ENCODE measurements at regions not wholly inside any gene's neighbourhood (a gene's known extent, or its start where the extent isn't known, plus 50 kb on each side); places are given as distances from the start of the nearest gene placed in this dataset.
A peak's percentile ranks its signal among the peaks of the same experiment; 100 is the strongest.

DNA sequence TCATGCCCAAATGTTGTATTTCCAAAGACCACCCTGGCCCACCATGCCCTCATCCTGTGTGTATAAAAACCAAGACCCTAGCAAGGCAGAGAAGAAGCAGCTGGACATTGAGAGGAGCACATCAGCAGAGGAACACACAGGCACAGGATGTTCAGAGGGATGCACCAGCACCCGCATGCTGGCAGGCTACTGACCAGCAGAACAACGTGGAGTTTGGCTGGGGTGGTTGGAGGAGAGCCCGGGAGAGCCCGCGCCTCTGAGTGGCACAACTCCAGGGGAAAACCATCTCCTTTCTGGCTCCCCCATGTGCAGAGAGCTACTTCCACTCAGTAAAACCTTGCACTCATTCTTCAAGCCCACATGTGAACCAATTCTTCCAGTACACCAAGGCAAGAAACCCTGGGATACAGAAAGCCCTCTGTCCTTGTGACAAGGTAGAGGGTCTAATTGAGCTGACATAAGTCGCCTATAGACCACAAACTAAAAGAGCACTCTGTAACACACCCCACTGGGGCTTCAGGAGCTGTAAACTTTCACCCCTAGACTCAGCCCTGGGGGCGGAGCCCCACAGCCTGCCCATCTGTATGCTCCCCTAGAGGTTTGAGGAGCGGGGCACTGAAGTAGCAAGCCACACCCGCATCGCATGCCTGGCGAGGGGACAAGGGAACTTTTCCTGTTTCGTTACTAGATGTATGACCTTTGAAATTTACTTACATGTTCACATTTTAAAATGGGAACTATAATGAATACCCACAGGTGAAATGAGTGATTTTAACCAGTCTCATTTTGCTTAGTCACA, 831.5 kb upstream of the CITED2 start:
- TF ChIP-seq EZH2 (optimal IDR thresholded peaks at IDR 0.05; ENCODE audit: low read depth, low read length) (no peak), EZH2phosphoT487 (IDR thresholded peaks at IDR 0.05; ENCODE audit: low read length) (no peak)
- TF ChIP-seq, protein P1, sequence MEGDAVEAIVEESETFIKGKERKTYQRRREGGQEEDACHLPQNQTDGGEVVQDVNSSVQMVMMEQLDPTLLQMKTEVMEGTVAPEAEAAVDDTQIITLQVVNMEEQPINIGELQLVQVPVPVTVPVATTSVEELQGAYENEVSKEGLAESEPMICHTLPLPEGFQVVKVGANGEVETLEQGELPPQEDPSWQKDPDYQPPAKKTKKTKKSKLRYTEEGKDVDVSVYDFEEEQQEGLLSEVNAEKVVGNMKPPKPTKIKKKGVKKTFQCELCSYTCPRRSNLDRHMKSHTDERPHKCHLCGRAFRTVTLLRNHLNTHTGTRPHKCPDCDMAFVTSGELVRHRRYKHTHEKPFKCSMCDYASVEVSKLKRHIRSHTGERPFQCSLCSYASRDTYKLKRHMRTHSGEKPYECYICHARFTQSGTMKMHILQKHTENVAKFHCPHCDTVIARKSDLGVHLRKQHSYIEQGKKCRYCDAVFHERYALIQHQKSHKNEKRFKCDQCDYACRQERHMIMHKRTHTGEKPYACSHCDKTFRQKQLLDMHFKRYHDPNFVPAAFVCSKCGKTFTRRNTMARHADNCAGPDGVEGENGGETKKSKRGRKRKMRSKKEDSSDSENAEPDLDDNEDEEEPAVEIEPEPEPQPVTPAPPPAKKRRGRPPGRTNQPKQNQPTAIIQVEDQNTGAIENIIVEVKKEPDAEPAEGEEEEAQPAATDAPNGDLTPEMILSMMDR (IDR thresholded peaks at IDR 0.05; ENCODE audit: low read length): no peak
- no peak overlapping the region for H3K9ac ChIP-seq (ENCODE audit: low read length)
- H3K27ac ChIP-seq (ENCODE audit: low read length): no peak overlapping the region
- H3K36me3 ChIP-seq (replicated peaks; ENCODE audit: insufficient read depth, low read length): no peaks in the 10 kb centered on the region
- H4K20me1 ChIP-seq (ENCODE audit: insufficient read depth, low read length): no peaks in the 10 kb centered on the region
- H3K4me1 ChIP-seq (ENCODE audit: low read length): peaks cover 19% of the 10 kb centered on the region
- H3K9me2 ChIP-seq (replicated peaks; ENCODE audit: insufficient read depth, low read length): no peaks in the 10 kb centered on the region
- H3K9me3 ChIP-seq (replicated peaks; ENCODE audit: insufficient read depth, low read length): no peaks in the 10 kb centered on the region
- no peak overlapping the region for H3K4me2 ChIP-seq (ENCODE audit: low read depth, low read length)
- no peak overlapping the region for H2AFZ ChIP-seq (ENCODE audit: low read length)
- H3K4me3 ChIP-seq (ENCODE audit: low read length): no peak overlapping the region
- H3K27me3 ChIP-seq (replicated peaks; ENCODE audit: insufficient read depth, low read length): no peaks in the 10 kb centered on the region
- 0 out of 2 replicates have a peak, but pooled peaks cover 7% of the 10 kb centered on the region for H3F3A ChIP-seq (ENCODE audit: insufficient read depth, low read length)
- DNase-seq: no peak
- H3K79me2 ChIP-seq (ENCODE audit: low read length): no peaks in the 10 kb centered on the region

DNA sequence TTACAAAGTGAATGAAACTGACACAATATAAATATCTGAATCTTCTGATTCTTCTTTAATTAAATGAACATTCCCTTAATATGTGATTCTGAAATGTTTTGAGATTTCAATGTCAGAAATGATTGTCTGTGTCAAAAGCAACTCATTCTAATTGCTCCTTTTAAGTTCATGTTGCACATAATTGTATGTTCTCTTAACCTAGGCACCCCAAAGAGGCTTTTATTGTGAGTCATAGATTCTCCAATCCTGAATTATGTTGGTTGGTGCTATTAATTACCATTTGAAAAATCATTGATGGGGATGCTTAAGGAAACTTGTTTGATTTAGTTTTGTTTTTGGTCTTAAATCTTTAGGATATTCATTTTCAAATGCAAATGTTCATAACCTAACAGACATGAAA, 829.7 kb upstream of the CITED2 start:
- no peaks in the 10 kb centered on the region for H3K36me3 ChIP-seq (replicated peaks; ENCODE audit: insufficient read depth, low read length)
- no peak for DNase-seq
- no peak overlapping the region for H3K9ac ChIP-seq (ENCODE audit: low read length)
- 0 out of 2 replicates have a peak, but pooled peaks cover 7% of the 10 kb centered on the region for H3F3A ChIP-seq (ENCODE audit: insufficient read depth, low read length)
- TF ChIP-seq EZH2 (optimal IDR thresholded peaks at IDR 0.05; ENCODE audit: low read depth, low read length) (no peak), EZH2phosphoT487 (IDR thresholded peaks at IDR 0.05; ENCODE audit: low read length) (no peak)
- TF ChIP-seq, protein P1 (IDR thresholded peaks at IDR 0.05; ENCODE audit: low read length): no peak
- H3K27me3 ChIP-seq (replicated peaks; ENCODE audit: insufficient read depth, low read length): no peaks in the 10 kb centered on the region
- H3K4me3 ChIP-seq (ENCODE audit: low read length): peak overlapping the region; percentile 10; the same call in 1 of the 2 replicates
- no peaks in the 10 kb centered on the region for H3K9me3 ChIP-seq (replicated peaks; ENCODE audit: insufficient read depth, low read length)
- no peaks in the 10 kb centered on the region for H3K9me2 ChIP-seq (replicated peaks; ENCODE audit: insufficient read depth, low read length)
- H4K20me1 ChIP-seq (ENCODE audit: insufficient read depth, low read length): no peaks in the 10 kb centered on the region
- peak overlapping the region; percentile 61 for H3K4me2 ChIP-seq (ENCODE audit: low read depth, low read length)
- H3K27ac ChIP-seq (ENCODE audit: low read length): peak overlapping the region; percentile 42; the same call in 1 of the 2 replicates
- H2AFZ ChIP-seq (ENCODE audit: low read length): no peak overlapping the region
- H3K4me1 ChIP-seq (ENCODE audit: low read length): peaks cover 19% of the 10 kb centered on the region
- no peaks in the 10 kb centered on the region for H3K79me2 ChIP-seq (ENCODE audit: low read length)

DNA sequence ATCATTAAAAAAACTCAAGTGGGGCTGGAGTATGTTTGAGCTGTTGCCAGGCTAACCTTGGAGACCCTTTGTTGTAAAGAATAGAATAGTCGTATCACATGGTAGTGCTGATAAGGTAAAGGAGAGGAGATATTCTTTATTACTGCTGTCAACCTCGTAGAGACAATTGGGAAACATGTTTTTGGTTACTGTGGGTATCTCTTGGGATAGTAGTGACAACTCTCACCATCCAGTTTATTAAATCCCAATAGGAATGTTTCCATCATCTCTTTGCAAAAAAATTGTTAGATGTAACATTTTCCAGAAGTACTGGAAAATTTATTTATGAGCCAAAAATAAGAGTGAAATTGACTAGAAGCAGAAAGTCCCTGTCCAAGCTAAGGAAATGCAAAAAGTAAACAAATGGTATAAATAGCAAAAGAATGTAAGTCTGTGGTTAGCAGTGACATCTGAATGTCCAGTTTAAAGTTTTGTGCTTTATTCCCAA, 829.3 kb upstream of the CITED2 start:
- DNase-seq: peak; percentile 39
- Histone ChIP-seq H2AFZ (ENCODE audit: low read length) (no peak overlapping the region), H3K27ac (ENCODE audit: low read length) (peak overlapping the region; percentile 42; the same call in 1 of the 2 replicates), H3K4me3 (ENCODE audit: low read length) (peak overlapping the region; percentile 10; the same call in 1 of the 2 replicates), H3K9ac (ENCODE audit: low read length) (no peak overlapping the region), H3K4me1 (ENCODE audit: low read length) (peaks cover 19% of the 10 kb centered on the region), H3K79me2 (ENCODE audit: low read length) (no peaks in the 10 kb centered on the region), H3K9me2 (replicated peaks; ENCODE audit: insufficient read depth, low read length) (no peaks in the 10 kb centered on the region), H3K4me2 (ENCODE audit: low read depth, low read length) (peak overlapping the region; percentile 61), H3F3A (ENCODE audit: insufficient read depth, low read length) (0 out of 2 replicates have a peak, but pooled peaks cover 7% of the 10 kb centered on the region), H3K27me3 (replicated peaks; ENCODE audit: insufficient read depth, low read length) (no peaks in the 10 kb centered on the region), H3K9me3 (replicated peaks; ENCODE audit: insufficient read depth, low read length) (no peaks in the 10 kb centered on the region), H4K20me1 (ENCODE audit: insufficient read depth, low read length) (no peaks in the 10 kb centered on the region), H3K36me3 (replicated peaks; ENCODE audit: insufficient read depth, low read length) (no peaks in the 10 kb centered on the region)
- TF ChIP-seq EZH2phosphoT487 (IDR thresholded peaks at IDR 0.05; ENCODE audit: low read length): no peak
- no peak for TF ChIP-seq EZH2 (optimal IDR thresholded peaks at IDR 0.05; ENCODE audit: low read depth, low read length)
- TF ChIP-seq, protein P1 (IDR thresholded peaks at IDR 0.05; ENCODE audit: low read length): no peak
